ENCODE measurements at regions not wholly inside any gene's neighbourhood (a gene's known extent, or its start where the extent isn't known, plus 50 kb on each side); places are given as distances from the start of the nearest gene placed in this dataset.

- DNase-seq, result no peak
Observed at GRCh38 chr22:44386386-44387035, 73.8 kb upstream of the SHISAL1 start.

GRCh38 chr22:44385781-44386180, 73.0 kb upstream of the SHISAL1 start:
- DNase-seq, result no peak

- no peak for DNase-seq
Observed at GRCh38 chr22:44385296-44385610, 72.5 kb upstream of the SHISAL1 start.

GRCh38 chr22:44384563-44385295, 72.0 kb upstream of the SHISAL1 start:
- DNase-seq, result no peak

- DNase-seq, result no peak
Observed at GRCh38 chr22:44383652-44384562, 71.2 kb upstream of the SHISAL1 start.

- DNase-seq, result no peak
Observed at GRCh38 chr22:44383064-44383575, 70.4 kb upstream of the SHISAL1 start.

- DNase-seq, result no peak
Observed at GRCh38 chr22:44382116-44383038, 69.6 kb upstream of the SHISAL1 start.

- no peak for DNase-seq
Observed at GRCh38 chr22:44381761-44382115, 69.0 kb upstream of the SHISAL1 start.

- no peak for DNase-seq
Observed at GRCh38 chr22:44380756-44381486, 68.2 kb upstream of the SHISAL1 start.

GRCh38 chr22:44379817-44380755, 67.3 kb upstream of the SHISAL1 start:
- DNase-seq, result no peak

GRCh38 chr22:44378380-44378779, 65.6 kb upstream of the SHISAL1 start:
- DNase-seq, result no peak

- peak in 1 of 4 experiments; percentile 15 for DNase-seq
Observed at GRCh38 chr22:44375451-44375850, 62.7 kb upstream of the SHISAL1 start.

GRCh38 chr22:44373234-44373633, 60.5 kb upstream of the SHISAL1 start:
- DNase-seq, result no peak

GRCh38 chr22:44372611-44373010, 59.9 kb upstream of the SHISAL1 start:
- no peak for DNase-seq

- DNase-seq, result no peak
Observed at GRCh38 chr22:44371741-44372525, 59.2 kb upstream of the SHISAL1 start.

- DNase-seq, result no peak
Observed at GRCh38 chr22:44369916-44370801, 57.4 kb upstream of the SHISAL1 start.

- DNase-seq, result no peak
Observed at GRCh38 chr22:44369293-44369661, 56.5 kb upstream of the SHISAL1 start.

GRCh38 chr22:44368611-44369292, 56.0 kb upstream of the SHISAL1 start:
- DNase-seq, result no peak
